Uterus (tissue), 3 donors: ENCODE measurements at regions not wholly inside any gene's neighbourhood (a gene's known extent, or its start where the extent isn't known, plus 50 kb on each side); places are given as distances from the start of the nearest gene placed in this dataset.

Experiments used
- DNase-seq, 2 donors: peaks; one replicate each; pipeline ENCODE4 v3.0.0-alpha.2; 2019 to 2020
- H3K27ac ChIP-seq, 2 donors: fragments of 200-600 bp; sonication (generic); 1 replicate in 1 of 2; 2 replicates in 1 of 2; pipeline ENCODE4 v1.5.1; 2016 to 2018
- H3K27me3 ChIP-seq, 2 donors: fragments of 200-600 bp; sonication (generic); one replicate each; pipeline ENCODE4 v1.5.1; 2018 to 2019; ENCODE audit warnings: control low read depth in 1 of 2
- H3K36me3 ChIP-seq, 2 donors: fragments of 200-600 bp; sonication (generic); one replicate each; pipeline ENCODE4 v1.5.1; 2019; ENCODE audit warnings: control low read depth in 1 of 2
- H3K4me1 ChIP-seq, 2 donors: fragments of 200-600 bp; sonication (generic); one replicate each; pipeline ENCODE4 v1.5.1; 2018 to 2019; ENCODE audit warnings: control low read depth in 1 of 2
- H3K4me3 ChIP-seq, 2 donors: fragments of 200-600 bp; sonication (generic); 1 replicate in 1 of 2; 2 replicates in 1 of 2; pipeline ENCODE4 v1.5.1; 2018 to 2019; ENCODE audit warnings: mild to moderate bottlenecking in 1 of 2
- H3K9me3 ChIP-seq, 2 donors: fragments of 200-600 bp; sonication (generic); one replicate each; pipeline ENCODE4 v1.5.1; 2019; ENCODE audit warnings: control low read depth in 1 of 2
- POLR2A ChIP-seq, 2 donors: fragments of 450-650 bp; IDR thresholded peaks; one replicate each; pipeline ENCODE4 v1.6.1; 2016; ENCODE audit warnings: antibody characterized with exemption in 2 of 2, mild to moderate bottlenecking in 1 of 2, moderate library complexity in 1 of 2
- intact Hi-C: fragments of 100-400 bp; cut with DNase I; formaldehyde crosslinking; loops from one replicate; pipeline ENCODE4 v1.15.1; 2023; ENCODE audit warnings: low total_unique reads
- TF ChIP-seq, protein P1 (sequence below), 4 experiments: fragments of 200-600 bp in 2 of 4; fragments of 450-650 bp in 2 of 4; sonication (generic) in 2 of 4; IDR thresholded peaks; one replicate each; pipeline ENCODE4 v1.5.1; 2016 to 2019; ENCODE audit warnings: antibody characterized with exemption in 4 of 4, mild to moderate bottlenecking in 2 of 4, moderate library complexity in 1 of 4
- donor health status: DM: yes; HTN: yes; CAD: no.

DNA sequence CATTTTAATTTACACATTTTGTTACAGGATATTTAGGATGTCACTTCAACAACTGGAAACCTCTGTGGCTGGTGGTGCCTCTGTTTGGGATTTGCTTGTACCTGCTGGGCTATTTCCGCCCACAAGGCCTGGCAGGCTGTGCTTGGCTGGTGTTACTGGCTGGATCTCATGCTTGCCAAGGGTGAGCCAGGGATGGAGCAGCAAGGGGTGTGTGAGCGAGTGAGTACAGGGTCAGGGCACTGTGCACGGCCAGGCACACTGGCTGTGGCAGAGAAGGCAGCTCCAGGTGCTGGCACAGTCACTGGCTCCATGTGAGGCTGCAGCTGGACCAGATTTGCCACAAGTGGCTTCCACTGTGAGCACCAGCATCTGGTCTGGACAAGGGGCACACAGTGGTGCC lies 1254.8 kb downstream of the SLITRK5 start:
- H3K36me3 ChIP-seq, result peaks cover 0 to 2% of the 10 kb centered on the region in 2 donors
- no peaks in the 10 kb centered on the region for H3K4me1 ChIP-seq
- H3K9me3 ChIP-seq, result no peaks in the 10 kb centered on the region
- TF ChIP-seq, protein P1, sequence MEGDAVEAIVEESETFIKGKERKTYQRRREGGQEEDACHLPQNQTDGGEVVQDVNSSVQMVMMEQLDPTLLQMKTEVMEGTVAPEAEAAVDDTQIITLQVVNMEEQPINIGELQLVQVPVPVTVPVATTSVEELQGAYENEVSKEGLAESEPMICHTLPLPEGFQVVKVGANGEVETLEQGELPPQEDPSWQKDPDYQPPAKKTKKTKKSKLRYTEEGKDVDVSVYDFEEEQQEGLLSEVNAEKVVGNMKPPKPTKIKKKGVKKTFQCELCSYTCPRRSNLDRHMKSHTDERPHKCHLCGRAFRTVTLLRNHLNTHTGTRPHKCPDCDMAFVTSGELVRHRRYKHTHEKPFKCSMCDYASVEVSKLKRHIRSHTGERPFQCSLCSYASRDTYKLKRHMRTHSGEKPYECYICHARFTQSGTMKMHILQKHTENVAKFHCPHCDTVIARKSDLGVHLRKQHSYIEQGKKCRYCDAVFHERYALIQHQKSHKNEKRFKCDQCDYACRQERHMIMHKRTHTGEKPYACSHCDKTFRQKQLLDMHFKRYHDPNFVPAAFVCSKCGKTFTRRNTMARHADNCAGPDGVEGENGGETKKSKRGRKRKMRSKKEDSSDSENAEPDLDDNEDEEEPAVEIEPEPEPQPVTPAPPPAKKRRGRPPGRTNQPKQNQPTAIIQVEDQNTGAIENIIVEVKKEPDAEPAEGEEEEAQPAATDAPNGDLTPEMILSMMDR (IDR thresholded peaks at IDR 0.05), result no peak
- no peak for TF ChIP-seq POLR2A (IDR thresholded peaks at IDR 0.05)
- H3K27ac ChIP-seq, result no peak overlapping the region
- no peaks in the 10 kb centered on the region for H3K27me3 ChIP-seq
- intact Hi-C loops, result no loop called here
- no peak overlapping the region for H3K4me3 ChIP-seq
- no peak for DNase-seq

GRCh38 chr13:88926890-88927502 lies 1255.8 kb downstream of the SLITRK5 start:
- no peaks in the 10 kb centered on the region for H3K9me3 ChIP-seq
- intact Hi-C loops, result no loop called here
- DNase-seq, result no peak
- TF ChIP-seq, protein P1 (IDR thresholded peaks at IDR 0.05), result no peak
- TF ChIP-seq POLR2A (IDR thresholded peaks at IDR 0.05), result no peak
- no peak overlapping the region for H3K27ac ChIP-seq
- no peaks in the 10 kb centered on the region for H3K27me3 ChIP-seq
- H3K4me1 ChIP-seq, result no peaks in the 10 kb centered on the region
- peaks cover 0 to 2% of the 10 kb centered on the region in 2 donors for H3K36me3 ChIP-seq
- no peak overlapping the region for H3K4me3 ChIP-seq

GRCh38 chr13:88932950-88933349 lies 1261.8 kb downstream of the SLITRK5 start:
- no peak overlapping the region for H3K4me3 ChIP-seq

DNA sequence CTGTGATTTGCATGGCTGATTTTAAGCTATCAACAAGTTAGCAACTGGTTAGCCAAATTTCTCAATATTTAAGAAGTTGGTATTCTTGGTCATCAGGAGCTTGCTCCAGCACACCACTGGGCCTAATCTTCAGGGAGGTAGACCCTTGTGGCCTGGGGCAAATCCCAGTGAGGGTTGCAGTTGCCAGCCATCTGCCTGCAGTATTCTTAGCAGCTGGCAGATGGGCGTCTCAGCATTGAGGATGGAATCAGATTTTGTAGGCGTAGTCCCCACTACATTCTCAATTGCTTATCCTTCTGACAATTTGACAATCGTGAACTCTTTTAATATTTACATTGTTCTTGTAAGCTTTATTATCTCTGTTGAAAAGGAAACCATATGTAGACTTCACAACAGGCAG lies 1266.2 kb downstream of the SLITRK5 start:
- intact Hi-C loops, result no loop called here
- Histone ChIP-seq H3K36me3 (no peaks in the 10 kb centered on the region), H3K4me3 (no peak overlapping the region), H3K4me1 (no peaks in the 10 kb centered on the region), H3K9me3 (no peaks in the 10 kb centered on the region), H3K27ac (no peak overlapping the region), H3K27me3 (no peaks in the 10 kb centered on the region)
- DNase-seq, result no peak
- TF ChIP-seq, protein P1 (IDR thresholded peaks at IDR 0.05), result no peak

More at GRCh38 chr13:88932950-88933349, 1261.8 kb downstream of the SLITRK5 start:
- DNase-seq, result no peak
- no peaks in the 10 kb centered on the region for H3K9me3 ChIP-seq
- no peaks in the 10 kb centered on the region for H3K27me3 ChIP-seq
- H3K4me1 ChIP-seq, result no peaks in the 10 kb centered on the region
- no peak overlapping the region for H3K27ac ChIP-seq
- intact Hi-C loops, result no loop called here
- TF ChIP-seq, protein P1 (IDR thresholded peaks at IDR 0.05), result no peak
- no peak for TF ChIP-seq POLR2A (IDR thresholded peaks at IDR 0.05)
- peaks cover 0 to 2% of the 10 kb centered on the region in 2 donors for H3K36me3 ChIP-seq

DNA sequence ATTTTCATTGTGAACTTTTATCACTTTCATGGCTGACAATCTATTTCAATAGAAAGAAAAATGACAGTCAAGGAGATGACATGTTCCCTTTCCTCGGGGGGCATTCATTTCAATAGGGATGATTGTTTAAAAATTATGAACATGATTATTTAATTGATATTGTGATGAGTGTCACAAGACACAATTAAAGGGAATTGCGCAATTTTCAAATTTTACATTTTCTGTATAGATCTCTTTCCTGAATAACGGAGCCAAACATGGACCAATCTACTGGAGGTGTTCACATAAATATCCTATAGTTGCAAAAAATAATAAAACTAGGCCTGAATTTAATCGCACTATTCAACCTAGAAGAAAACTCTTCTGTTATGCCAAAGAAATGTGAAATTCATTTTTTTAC lies 1274.6 kb downstream of the SLITRK5 start:
- intact Hi-C loops, result no loop called here
- no peak for DNase-seq
- Histone ChIP-seq H3K36me3 (no peaks in the 10 kb centered on the region), H3K27me3 (no peaks in the 10 kb centered on the region), H3K4me3 (no peak overlapping the region), H3K4me1 (no peaks in the 10 kb centered on the region), H3K27ac (no peak overlapping the region), H3K9me3 (no peaks in the 10 kb centered on the region)
- TF ChIP-seq, protein P1 (IDR thresholded peaks at IDR 0.05), result no peak
- TF ChIP-seq POLR2A (IDR thresholded peaks at IDR 0.05), result no peak
